ENCODE measurements at regions not wholly inside any gene's neighbourhood (a gene's known extent, or its start where the extent isn't known, plus 50 kb on each side); places are given as distances from the start of the nearest gene placed in this dataset.
A peak's percentile ranks its signal among the peaks of the same experiment; 100 is the strongest.

- no peak for DNase-seq (ENCODE audit: low spot score in 2 of 2)
- in situ Hi-C loops (cut with MboI; ENCODE audit: low sequenced_read_pairs): no loop called here
Measured at GRCh38 chr2:176820371-176820932, 392.1 kb upstream of the HNRNPA3 start.

GRCh38 chr2:176821350-176821749, 391.2 kb upstream of the HNRNPA3 start:
- no peak for DNase-seq (ENCODE audit: low spot score in 2 of 2)
- Histone ChIP-seq H3K27me3 (ENCODE audit: low read depth) (peaks cover 7% of the 10 kb centered on the region; the same call in 1 of the 2 replicates), H3K4me3 (no peak overlapping the region), H3K36me3 (replicated peaks) (no peaks in the 10 kb centered on the region), H3K4me1 (peaks cover 18% of the 10 kb centered on the region), H3K9me3 (no peaks in the 10 kb centered on the region)
- in situ Hi-C loops (cut with MboI; ENCODE audit: low sequenced_read_pairs): no loop called here

More at GRCh38 chr2:176820371-176820932, 392.1 kb upstream of the HNRNPA3 start:
- no peak overlapping the region for H3K4me3 ChIP-seq
- H3K27me3 ChIP-seq (ENCODE audit: low read depth): peaks cover 7% of the 10 kb centered on the region; the same call in 1 of the 2 replicates
- H3K4me1 ChIP-seq: peaks cover 18% of the 10 kb centered on the region
- no peaks in the 10 kb centered on the region for H3K9me3 ChIP-seq
- H3K36me3 ChIP-seq (replicated peaks): no peaks in the 10 kb centered on the region

GRCh38 chr2:176822060-176822459, 390.5 kb upstream of the HNRNPA3 start:
- Histone ChIP-seq H3K36me3 (replicated peaks) (no peaks in the 10 kb centered on the region), H3K4me1 (peaks cover 18% of the 10 kb centered on the region), H3K9me3 (no peaks in the 10 kb centered on the region), H3K27me3 (ENCODE audit: low read depth) (peaks cover 7% of the 10 kb centered on the region; the same call in 1 of the 2 replicates), H3K4me3 (no peak overlapping the region)
- in situ Hi-C loops (cut with MboI; ENCODE audit: low sequenced_read_pairs): no loop called here
- no peak for DNase-seq (ENCODE audit: low spot score in 2 of 2)

GRCh38 chr2:176826356-176826755, 386.2 kb upstream of the HNRNPA3 start:
- Histone ChIP-seq H3K27me3 (ENCODE audit: low read depth) (peaks cover 9% of the 10 kb centered on the region; the same call in 1 of the 2 replicates), H3K4me3 (no peak overlapping the region), H3K36me3 (replicated peaks) (no peaks in the 10 kb centered on the region), H3K4me1 (no peaks in the 10 kb centered on the region), H3K9me3 (no peaks in the 10 kb centered on the region)
- no peak for DNase-seq (ENCODE audit: low spot score in 2 of 2)
- in situ Hi-C loops (cut with MboI; ENCODE audit: low sequenced_read_pairs): no loop called here

- no peaks in the 10 kb centered on the region for H3K9me3 ChIP-seq
- H3K27me3 ChIP-seq (ENCODE audit: low read depth): peaks cover 9% of the 10 kb centered on the region; the same call in 1 of the 2 replicates
- no peaks in the 10 kb centered on the region for H3K4me1 ChIP-seq
- no peaks in the 10 kb centered on the region for H3K36me3 ChIP-seq (replicated peaks)
- DNase-seq (ENCODE audit: low spot score in 2 of 2): no peak
- no peak overlapping the region for H3K4me3 ChIP-seq
- in situ Hi-C loops (cut with MboI; ENCODE audit: low sequenced_read_pairs): no loop called here
Measured at GRCh38 chr2:176826984-176827668, 385.5 kb upstream of the HNRNPA3 start.

GRCh38 chr2:176830362-176830761, 382.2 kb upstream of the HNRNPA3 start:
- Histone ChIP-seq H3K9me3 (no peaks in the 10 kb centered on the region), H3K4me3 (no peak overlapping the region), H3K4me1 (no peaks in the 10 kb centered on the region), H3K27me3 (ENCODE audit: low read depth) (peaks cover 9% of the 10 kb centered on the region), H3K36me3 (replicated peaks) (no peaks in the 10 kb centered on the region)
- in situ Hi-C loops (cut with MboI; ENCODE audit: low sequenced_read_pairs): no loop called here
- DNase-seq (ENCODE audit: low spot score in 2 of 2): peak; percentile 43 to 49

- DNase-seq (ENCODE audit: low spot score in 2 of 2): no peak
- Histone ChIP-seq H3K4me1 (no peaks in the 10 kb centered on the region), H3K27me3 (ENCODE audit: low read depth) (peaks cover 10% of the 10 kb centered on the region), H3K9me3 (no peaks in the 10 kb centered on the region), H3K36me3 (replicated peaks) (no peaks in the 10 kb centered on the region), H3K4me3 (no peak overlapping the region)
- in situ Hi-C loops (cut with MboI; ENCODE audit: low sequenced_read_pairs): no loop called here
Measured at GRCh38 chr2:176832086-176832485, 380.5 kb upstream of the HNRNPA3 start.

GRCh38 chr2:176833671-176834070, 378.9 kb upstream of the HNRNPA3 start:
- no peaks in the 10 kb centered on the region for H3K4me1 ChIP-seq
- H3K9me3 ChIP-seq: no peaks in the 10 kb centered on the region
- H3K4me3 ChIP-seq: no peak overlapping the region
- H3K36me3 ChIP-seq (replicated peaks): no peaks in the 10 kb centered on the region
- H3K27me3 ChIP-seq (ENCODE audit: low read depth): peaks cover 12% of the 10 kb centered on the region
- in situ Hi-C loops (cut with MboI; ENCODE audit: low sequenced_read_pairs): no loop called here
- no peak for DNase-seq (ENCODE audit: low spot score in 2 of 2)

GRCh38 chr2:176834226-176834625, 378.4 kb upstream of the HNRNPA3 start:
- H3K4me3 ChIP-seq: no peak overlapping the region
- in situ Hi-C loops (cut with MboI; ENCODE audit: low sequenced_read_pairs): no loop called here

GRCh38 chr2:176843208-176843607, 369.4 kb upstream of the HNRNPA3 start:
- in situ Hi-C loops (cut with MboI; ENCODE audit: low sequenced_read_pairs): no loop called here

More at GRCh38 chr2:176834226-176834625, 378.4 kb upstream of the HNRNPA3 start:
- no peak for DNase-seq (ENCODE audit: low spot score in 2 of 2)
- no peaks in the 10 kb centered on the region for H3K4me1 ChIP-seq
- no peaks in the 10 kb centered on the region for H3K9me3 ChIP-seq
- H3K36me3 ChIP-seq (replicated peaks): no peaks in the 10 kb centered on the region
- peaks cover 12% of the 10 kb centered on the region for H3K27me3 ChIP-seq (ENCODE audit: low read depth)

GRCh38 chr2:176844461-176844860, 368.1 kb upstream of the HNRNPA3 start:
- in situ Hi-C loops (cut with MboI; ENCODE audit: low sequenced_read_pairs): no loop called here
- no peak overlapping the region for H3K4me3 ChIP-seq

More at GRCh38 chr2:176843208-176843607, 369.4 kb upstream of the HNRNPA3 start:
- Histone ChIP-seq H3K4me3 (no peak overlapping the region), H3K4me1 (no peaks in the 10 kb centered on the region), H3K27me3 (ENCODE audit: low read depth) (peaks cover 8% of the 10 kb centered on the region; the same call in 1 of the 2 replicates), H3K9me3 (no peaks in the 10 kb centered on the region), H3K36me3 (replicated peaks) (no peaks in the 10 kb centered on the region)
- DNase-seq (ENCODE audit: low spot score in 2 of 2): no peak

GRCh38 chr2:176845718-176846117, 366.9 kb upstream of the HNRNPA3 start:
- no peak for DNase-seq (ENCODE audit: low spot score in 2 of 2)
- in situ Hi-C loops (cut with MboI; ENCODE audit: low sequenced_read_pairs): no loop called here

More at GRCh38 chr2:176844461-176844860, 368.1 kb upstream of the HNRNPA3 start:
- H3K4me1 ChIP-seq: no peaks in the 10 kb centered on the region
- H3K36me3 ChIP-seq (replicated peaks): no peaks in the 10 kb centered on the region
- H3K9me3 ChIP-seq: no peaks in the 10 kb centered on the region
- no peak for DNase-seq (ENCODE audit: low spot score in 2 of 2)
- peaks cover 8% of the 10 kb centered on the region; the same call in 1 of the 2 replicates for H3K27me3 ChIP-seq (ENCODE audit: low read depth)

GRCh38 chr2:176847575-176847974, 365.0 kb upstream of the HNRNPA3 start:
- in situ Hi-C loops (cut with MboI; ENCODE audit: low sequenced_read_pairs): no loop called here
- H3K36me3 ChIP-seq (replicated peaks): no peaks in the 10 kb centered on the region
- no peaks in the 10 kb centered on the region for H3K9me3 ChIP-seq
- H3K27me3 ChIP-seq (ENCODE audit: low read depth): peaks cover 8% of the 10 kb centered on the region; the same call in 1 of the 2 replicates
- H3K4me3 ChIP-seq: no peak overlapping the region
- no peaks in the 10 kb centered on the region for H3K4me1 ChIP-seq
- DNase-seq (ENCODE audit: low spot score in 2 of 2): no peak

More at GRCh38 chr2:176845718-176846117, 366.9 kb upstream of the HNRNPA3 start:
- no peaks in the 10 kb centered on the region for H3K9me3 ChIP-seq
- H3K27me3 ChIP-seq (ENCODE audit: low read depth): peaks cover 8% of the 10 kb centered on the region; the same call in 1 of the 2 replicates
- H3K4me1 ChIP-seq: no peaks in the 10 kb centered on the region
- no peaks in the 10 kb centered on the region for H3K36me3 ChIP-seq (replicated peaks)
- no peak overlapping the region for H3K4me3 ChIP-seq

- H3K4me3 ChIP-seq: no peak overlapping the region
- in situ Hi-C loops (cut with MboI; ENCODE audit: low sequenced_read_pairs): no loop called here
- H3K36me3 ChIP-seq (replicated peaks): no peaks in the 10 kb centered on the region
- no peaks in the 10 kb centered on the region for H3K4me1 ChIP-seq
- H3K9me3 ChIP-seq: no peaks in the 10 kb centered on the region
- DNase-seq (ENCODE audit: low spot score in 2 of 2): no peak
- H3K27me3 ChIP-seq (ENCODE audit: low read depth): peaks cover 8% of the 10 kb centered on the region; the same call in 1 of the 2 replicates
Measured at GRCh38 chr2:176848844-176849243, 363.8 kb upstream of the HNRNPA3 start.

Measured in HAP-1 (cell line).